ENCODE measurements at regions not wholly inside any gene's neighbourhood (a gene's known extent, or its start where the extent isn't known, plus 50 kb on each side); places are given as distances from the start of the nearest gene placed in this dataset.

GRCh38 chr16:86391984-86392383, 118.3 kb upstream of the FOXF1 start:
- TF ChIP-seq, protein P1, sequence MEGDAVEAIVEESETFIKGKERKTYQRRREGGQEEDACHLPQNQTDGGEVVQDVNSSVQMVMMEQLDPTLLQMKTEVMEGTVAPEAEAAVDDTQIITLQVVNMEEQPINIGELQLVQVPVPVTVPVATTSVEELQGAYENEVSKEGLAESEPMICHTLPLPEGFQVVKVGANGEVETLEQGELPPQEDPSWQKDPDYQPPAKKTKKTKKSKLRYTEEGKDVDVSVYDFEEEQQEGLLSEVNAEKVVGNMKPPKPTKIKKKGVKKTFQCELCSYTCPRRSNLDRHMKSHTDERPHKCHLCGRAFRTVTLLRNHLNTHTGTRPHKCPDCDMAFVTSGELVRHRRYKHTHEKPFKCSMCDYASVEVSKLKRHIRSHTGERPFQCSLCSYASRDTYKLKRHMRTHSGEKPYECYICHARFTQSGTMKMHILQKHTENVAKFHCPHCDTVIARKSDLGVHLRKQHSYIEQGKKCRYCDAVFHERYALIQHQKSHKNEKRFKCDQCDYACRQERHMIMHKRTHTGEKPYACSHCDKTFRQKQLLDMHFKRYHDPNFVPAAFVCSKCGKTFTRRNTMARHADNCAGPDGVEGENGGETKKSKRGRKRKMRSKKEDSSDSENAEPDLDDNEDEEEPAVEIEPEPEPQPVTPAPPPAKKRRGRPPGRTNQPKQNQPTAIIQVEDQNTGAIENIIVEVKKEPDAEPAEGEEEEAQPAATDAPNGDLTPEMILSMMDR (IDR thresholded peaks at IDR 0.05; ENCODE audit: low read depth, low read length), result no peak
- no peak for TF ChIP-seq MYC (IDR thresholded peaks at IDR 0.05; ENCODE audit: low read depth, low read length)
